Kidney tubule cell (primary cell): ENCODE measurements at regions not wholly inside any gene's neighbourhood (a gene's known extent, or its start where the extent isn't known, plus 50 kb on each side); places are given as distances from the start of the nearest gene placed in this dataset.
"Not testable (repeated sequence)": the region's sequence is repeated elsewhere in the genome, so short reads cannot be mapped to it uniquely, and the experiment has no call there.

ENCODE experiments used
- DNase-seq: peaks from one replicate; pipeline ENCODE4 v3.0.0-alpha.2; 2018; ENCODE audit warnings: low spot score

- DNase-seq = peak; percentile 41
Measured at GRCh38 chr12:68425998-68426397, 93.8 kb upstream of the MDM1 start.

- no peak for DNase-seq
Measured at GRCh38 chr12:68428211-68428610, 96.0 kb upstream of the MDM1 start.

- peak; percentile 76 for DNase-seq
Measured at GRCh38 chr12:68428724-68429501, 96.8 kb upstream of the MDM1 start.

- no peak for DNase-seq
Measured at GRCh38 chr12:68429696-68430095, 97.5 kb upstream of the MDM1 start.

- no peak for DNase-seq
Measured at GRCh38 chr12:68431786-68432185, 99.6 kb upstream of the MDM1 start.

GRCh38 chr12:68432622-68433021 lies 100.5 kb upstream of the MDM1 start:
- no peak for DNase-seq

- DNase-seq = no peak
Measured at GRCh38 chr12:68434391-68435298, 102.5 kb upstream of the MDM1 start.

- DNase-seq = no peak
Measured at GRCh38 chr12:68435299-68435637, 103.1 kb upstream of the MDM1 start.

GRCh38 chr12:68435816-68436215 lies 103.7 kb upstream of the MDM1 start:
- peak; percentile 87 for DNase-seq

- no peak for DNase-seq
Measured at GRCh38 chr12:68438601-68439000, 106.4 kb upstream of the MDM1 start.

- no peak for DNase-seq
Measured at GRCh38 chr12:68439368-68440045, 107.3 kb upstream of the MDM1 start.

GRCh38 chr12:68440068-68440581 lies 108.0 kb upstream of the MDM1 start:
- peak; percentile 88 for DNase-seq

GRCh38 chr12:68441167-68441566 lies 109.0 kb upstream of the MDM1 start:
- DNase-seq = no peak

GRCh38 chr12:68442353-68442972 lies 110.3 kb upstream of the MDM1 start:
- not testable (repeated sequence) for DNase-seq

- DNase-seq = not testable (repeated sequence)
Measured at GRCh38 chr12:68443695-68444094, 111.5 kb upstream of the MDM1 start.

- DNase-seq = no peak
Measured at GRCh38 chr12:68445824-68446223, 113.7 kb upstream of the MDM1 start.

- DNase-seq = no peak
Measured at GRCh38 chr12:68446384-68446783, 114.2 kb upstream of the MDM1 start.

GRCh38 chr12:68446901-68447796 lies 115.0 kb upstream of the MDM1 start:
- no peak for DNase-seq

GRCh38 chr12:68447797-68448260 lies 115.7 kb upstream of the MDM1 start:
- DNase-seq = no peak

GRCh38 chr12:68449196-68449595 lies 117.0 kb upstream of the MDM1 start:
- DNase-seq = no peak

- no peak for DNase-seq
Measured at GRCh38 chr12:68450947-68451260, 118.7 kb upstream of the MDM1 start.
